ENCODE measurements at regions not wholly inside any gene's neighbourhood (a gene's known extent, or its start where the extent isn't known, plus 50 kb on each side); places are given as distances from the start of the nearest gene placed in this dataset.

- no peak for DNase-seq
Measured at GRCh38 chr2:15796167-15796942, 144.0 kb upstream of the MYCN start.

GRCh38 chr2:15797231-15797938, 143.0 kb upstream of the MYCN start:
- no peak for DNase-seq

- DNase-seq: no peak
Measured at GRCh38 chr2:15797939-15798281, 142.4 kb upstream of the MYCN start.

- no peak for DNase-seq
Measured at GRCh38 chr2:15798701-15799431, 141.5 kb upstream of the MYCN start.

GRCh38 chr2:15799432-15799827, 140.9 kb upstream of the MYCN start:
- DNase-seq: no peak

GRCh38 chr2:15800495-15801329, 139.6 kb upstream of the MYCN start:
- DNase-seq: no peak

- DNase-seq: no peak
Measured at GRCh38 chr2:15801439-15801838, 138.9 kb upstream of the MYCN start.

GRCh38 chr2:15801904-15802303, 138.4 kb upstream of the MYCN start:
- no peak for DNase-seq

GRCh38 chr2:15802657-15803542, 137.4 kb upstream of the MYCN start:
- no peak for DNase-seq

GRCh38 chr2:15803543-15804245, 136.7 kb upstream of the MYCN start:
- no peak for DNase-seq

GRCh38 chr2:15804246-15804619, 136.1 kb upstream of the MYCN start:
- no peak for DNase-seq

GRCh38 chr2:15804691-15805090, 135.7 kb upstream of the MYCN start:
- no peak for DNase-seq

GRCh38 chr2:15805206-15805605, 135.1 kb upstream of the MYCN start:
- no peak for DNase-seq

GRCh38 chr2:15805772-15806171, 134.6 kb upstream of the MYCN start:
- no peak for DNase-seq

GRCh38 chr2:15806801-15807417, 133.4 kb upstream of the MYCN start:
- no peak for DNase-seq

- DNase-seq: no peak
Measured at GRCh38 chr2:15807418-15808203, 132.7 kb upstream of the MYCN start.

- DNase-seq: peak; percentile 67
Measured at GRCh38 chr2:15808204-15808910, 132.0 kb upstream of the MYCN start.

- DNase-seq: no peak
Measured at GRCh38 chr2:15808944-15809343, 131.4 kb upstream of the MYCN start.

- no peak for DNase-seq
Measured at GRCh38 chr2:15809404-15809803, 130.9 kb upstream of the MYCN start.

Measured in right hindlimb (tissue), 1 donor.